Activated CD8-positive, alpha-beta memory T cell treated with anti-CD3 and anti-CD28 coated beads for 36 hours (primary cell): ENCODE measurements at regions not wholly inside any gene's neighbourhood (a gene's known extent, or its start where the extent isn't known, plus 50 kb on each side); places are given as distances from the start of the nearest gene placed in this dataset.

ENCODE experiments used
- CTCF ChIA-PET: fragments of 350-600 bp; sonication (Branson Sonifier 250); formaldehyde crosslinking; loops from one replicate; lab custom pipeline; 2021; ENCODE audit warnings: antibody characterized with exemption; lab: Charles Lee
- POLR2A ChIA-PET: fragments of 350-600 bp; sonication (Branson Sonifier 250); formaldehyde crosslinking; loops from one replicate; lab custom pipeline; 2021; ENCODE audit warnings: antibody characterized with exemption; lab: Charles Lee

DNA sequence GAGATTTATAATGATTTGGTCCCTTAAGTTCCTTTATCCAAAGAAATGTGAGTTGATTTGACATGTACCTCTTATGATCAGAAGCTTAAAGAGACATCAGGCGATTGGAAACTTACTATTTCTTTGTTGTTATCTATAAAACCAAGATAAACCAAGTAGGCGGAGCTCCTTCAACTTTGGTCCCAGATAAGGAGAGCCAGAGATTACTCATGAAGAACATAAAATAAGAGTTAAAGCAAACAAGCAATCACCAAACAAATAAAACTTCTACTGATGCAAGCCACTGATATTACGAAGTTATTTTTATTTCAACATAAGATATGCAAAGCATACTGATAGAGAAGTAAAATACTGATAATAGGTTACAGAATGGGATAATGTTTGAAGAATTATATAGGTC is 141.5 kb upstream of the CDH18 start:
- POLR2A ChIA-PET, result no interaction called here
- CTCF ChIA-PET, result no interaction called here

DNA sequence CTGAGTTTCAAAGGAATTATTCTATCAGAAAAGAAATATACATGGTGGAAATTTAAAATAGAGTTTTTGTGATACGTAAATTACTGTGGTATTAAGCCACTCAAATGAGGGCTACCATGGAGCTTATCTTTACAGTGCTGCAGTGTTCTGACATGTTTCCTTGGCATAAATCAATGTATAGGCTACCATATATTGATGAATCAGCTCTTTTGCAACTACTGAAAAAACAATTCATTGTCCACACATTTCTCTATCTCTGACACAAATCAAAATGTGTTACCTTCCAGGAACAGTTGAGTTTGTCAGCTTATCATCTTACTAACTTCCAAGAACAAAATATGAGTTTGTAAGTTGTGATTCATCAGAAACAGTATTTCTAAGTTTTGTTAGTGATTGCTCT is 140.3 kb upstream of the CDH18 start:
- POLR2A ChIA-PET, result no interaction called here

DNA sequence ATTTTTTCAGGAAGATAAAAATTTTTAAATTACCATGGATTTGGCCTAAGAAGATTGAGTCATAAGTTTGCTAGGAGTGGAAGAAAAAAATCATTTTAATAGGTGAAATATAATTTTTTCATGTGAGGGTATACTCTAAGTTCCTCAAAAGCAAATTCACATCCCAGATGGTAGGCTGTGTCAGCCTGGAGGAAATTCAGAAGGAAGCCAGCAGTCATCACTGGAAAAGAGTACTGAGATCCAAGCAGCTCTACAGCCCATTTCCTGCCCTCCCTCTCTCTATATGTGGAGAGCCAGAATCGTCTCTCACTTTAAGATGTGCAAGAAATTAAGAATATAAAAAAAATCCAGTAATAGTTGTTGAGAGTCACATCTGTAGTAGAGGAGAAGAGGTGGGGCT is 126.5 kb upstream of the CDH18 start:
- POLR2A ChIA-PET, result no interaction called here
- CTCF ChIA-PET, result no interaction called here

More for the DNA sequence above, 140.3 kb upstream of the CDH18 start:
- CTCF ChIA-PET, result no interaction called here

DNA sequence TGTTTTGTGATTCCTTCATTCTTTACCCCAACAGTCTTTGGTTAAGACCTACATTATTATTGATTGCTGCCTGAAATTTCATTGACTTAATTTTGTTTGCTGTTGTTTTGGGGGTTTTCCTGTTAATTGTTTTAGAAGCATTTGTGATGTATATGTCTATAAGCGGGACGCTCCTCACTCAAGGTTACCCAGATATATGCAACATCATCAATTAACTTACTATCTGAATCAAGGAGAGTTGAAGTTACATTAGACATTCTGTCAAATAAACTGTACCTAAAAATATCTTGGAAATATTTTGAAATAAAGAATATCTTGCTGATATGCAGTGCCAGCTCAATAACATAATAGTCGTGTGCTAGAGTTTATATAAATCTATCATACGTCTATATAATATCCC is 125.9 kb upstream of the CDH18 start:
- CTCF ChIA-PET, result no interaction called here
- POLR2A ChIA-PET, result no interaction called here

DNA sequence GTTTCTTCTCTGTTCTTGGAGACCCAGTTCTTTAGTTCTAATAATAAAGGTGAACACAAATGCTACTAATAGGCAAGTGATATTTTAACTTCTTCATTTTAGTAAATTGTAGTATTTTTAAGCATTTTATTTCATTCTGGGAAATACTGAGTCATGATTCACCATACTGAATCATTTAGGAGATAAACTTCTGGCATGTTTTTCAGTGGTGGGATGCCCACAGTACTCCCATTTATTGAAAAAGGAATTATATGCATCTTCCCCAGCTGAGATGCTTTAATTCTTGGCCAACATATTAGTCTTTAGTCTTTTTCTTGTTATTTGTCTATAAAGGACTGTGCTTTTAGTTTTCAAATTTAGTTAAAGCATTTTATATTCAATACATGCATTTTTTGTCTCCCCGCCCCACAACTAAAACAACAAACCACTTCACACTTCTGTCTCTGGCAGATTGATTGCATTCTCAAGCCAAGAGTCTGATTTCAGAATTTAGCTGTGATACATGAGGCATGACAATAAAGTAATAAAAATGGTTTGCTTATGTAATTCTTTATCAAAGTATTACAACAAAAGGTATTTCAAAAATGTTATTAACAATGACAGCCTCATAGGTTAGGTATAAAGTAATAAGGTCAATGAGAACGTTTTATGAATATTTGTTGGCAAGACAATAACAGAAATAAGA is 125.2 kb upstream of the CDH18 start:
- POLR2A ChIA-PET, result no interaction called here
- CTCF ChIA-PET, result no interaction called here

DNA sequence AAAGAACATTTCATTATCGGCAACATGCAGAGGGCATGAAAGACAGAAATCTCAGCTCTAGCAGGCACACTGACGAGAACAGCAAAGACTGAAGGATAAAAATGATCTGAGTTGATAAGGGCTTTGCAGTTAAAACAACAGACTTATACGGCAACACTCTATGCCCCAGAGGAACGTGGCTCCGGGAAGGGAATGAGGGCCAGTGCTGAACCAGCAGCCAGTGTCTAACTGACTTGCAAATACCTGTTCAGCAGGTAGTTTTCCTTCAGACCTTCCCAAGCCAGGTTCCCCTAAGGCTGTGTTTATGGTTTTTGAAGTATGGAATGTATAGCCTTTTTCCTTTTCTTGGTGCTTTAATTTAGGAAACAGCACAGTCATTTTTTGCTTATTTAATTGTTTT is 121.3 kb upstream of the CDH18 start:
- POLR2A ChIA-PET, result no interaction called here
- CTCF ChIA-PET, result no interaction called here

DNA sequence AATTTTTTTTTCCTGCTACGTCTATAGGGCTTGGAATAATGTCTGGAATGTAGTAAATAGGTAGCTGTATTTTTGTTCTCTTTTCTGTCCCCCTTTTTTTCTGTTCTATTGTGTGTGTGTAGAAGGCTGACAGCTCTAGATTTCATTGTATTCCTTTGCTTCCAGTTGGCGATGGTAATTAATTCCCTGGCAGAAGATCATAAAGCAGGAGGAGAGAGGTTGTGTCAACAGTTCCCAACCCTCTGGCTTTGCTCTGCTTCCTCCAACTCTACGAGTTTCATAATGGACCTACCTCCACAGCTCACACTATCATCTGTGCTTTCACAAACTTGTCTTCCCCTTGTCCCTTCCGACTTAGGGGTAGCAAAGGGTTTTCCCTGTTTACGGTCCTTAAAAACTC is 117.9 kb upstream of the CDH18 start:
- POLR2A ChIA-PET, result no interaction called here

DNA sequence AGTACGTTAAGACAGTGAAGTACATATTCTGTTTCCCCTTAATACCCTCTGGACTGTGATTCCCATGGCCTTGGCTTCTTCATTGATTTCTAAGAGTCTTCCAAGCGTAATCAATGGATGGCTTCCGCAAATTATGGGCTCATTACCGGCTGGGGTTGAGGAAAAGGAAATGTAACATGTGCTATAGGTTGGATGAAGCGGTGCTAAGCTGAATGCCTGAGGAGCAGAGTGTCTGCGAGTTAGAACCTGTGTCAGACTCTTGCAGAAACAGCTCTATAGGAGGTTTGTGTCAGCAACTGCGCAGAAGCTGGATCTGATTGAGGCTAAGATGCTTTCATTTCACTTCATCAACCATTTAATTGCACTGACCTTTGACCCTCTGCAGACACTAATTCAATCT is 114.3 kb upstream of the CDH18 start:
- POLR2A ChIA-PET, result no interaction called here
- CTCF ChIA-PET, result no interaction called here

More for the DNA sequence above, 117.9 kb upstream of the CDH18 start:
- CTCF ChIA-PET, result no interaction called here

DNA sequence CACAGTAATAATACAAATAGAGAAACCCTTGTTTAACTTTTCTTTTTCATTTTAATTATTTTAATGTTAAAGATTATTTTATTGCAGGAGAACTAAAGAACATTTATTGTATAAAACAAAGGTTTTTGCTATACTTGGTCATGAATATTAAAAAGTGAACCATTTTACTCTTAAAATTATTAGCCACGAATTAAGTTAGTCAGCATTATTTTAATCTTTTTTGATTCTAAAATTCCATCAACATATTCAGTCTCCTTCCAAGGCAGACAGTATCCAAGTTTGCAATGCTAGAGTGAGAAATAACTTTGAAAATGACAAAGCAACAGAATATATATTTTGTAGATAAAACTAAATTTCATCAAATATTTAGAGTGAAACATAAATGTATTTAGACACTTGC is 110.7 kb upstream of the CDH18 start:
- POLR2A ChIA-PET, result no interaction called here
- CTCF ChIA-PET, result no interaction called here

DNA sequence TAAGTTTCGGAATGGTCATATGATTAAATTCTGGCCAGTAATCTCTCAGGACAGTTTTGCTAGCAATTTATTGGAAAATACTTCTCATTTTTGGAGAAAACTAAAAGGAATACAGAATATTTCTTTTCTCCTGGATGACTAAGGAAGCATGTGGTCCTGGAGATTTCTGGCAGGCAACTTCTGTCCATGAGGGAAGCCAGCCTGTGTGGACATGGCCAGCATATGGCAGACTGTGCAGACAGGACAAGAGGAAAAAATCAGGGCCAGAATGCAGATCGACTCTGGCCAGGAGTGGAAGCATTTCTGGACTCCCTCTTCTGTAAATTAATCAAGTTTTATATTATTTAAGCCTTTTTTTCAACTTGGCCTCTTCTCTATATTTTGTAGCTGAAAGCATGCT is 100.4 kb upstream of the CDH18 start:
- ChIA-PET POLR2A (no interaction called here), CTCF (no interaction called here)

DNA sequence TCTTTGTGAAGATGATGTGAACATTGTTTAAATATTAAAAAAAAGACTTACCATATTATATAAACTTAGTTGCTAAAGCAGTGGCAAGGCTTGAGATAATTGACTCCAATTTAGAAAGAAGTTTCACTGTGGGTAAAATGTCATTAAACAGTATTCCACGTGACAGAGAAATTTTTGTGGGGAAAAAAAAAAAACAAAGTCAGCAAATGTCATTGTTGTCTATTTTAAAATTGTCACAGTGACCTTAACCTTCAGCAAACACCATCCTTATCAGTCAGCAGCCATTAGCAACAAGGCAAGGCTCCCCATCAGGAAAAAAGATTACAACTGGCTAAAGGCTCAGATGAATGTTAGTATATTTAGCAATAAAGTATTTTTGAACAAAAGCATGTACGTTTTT is 99.3 kb upstream of the CDH18 start:
- CTCF ChIA-PET, result no interaction called here
- POLR2A ChIA-PET, result no interaction called here

DNA sequence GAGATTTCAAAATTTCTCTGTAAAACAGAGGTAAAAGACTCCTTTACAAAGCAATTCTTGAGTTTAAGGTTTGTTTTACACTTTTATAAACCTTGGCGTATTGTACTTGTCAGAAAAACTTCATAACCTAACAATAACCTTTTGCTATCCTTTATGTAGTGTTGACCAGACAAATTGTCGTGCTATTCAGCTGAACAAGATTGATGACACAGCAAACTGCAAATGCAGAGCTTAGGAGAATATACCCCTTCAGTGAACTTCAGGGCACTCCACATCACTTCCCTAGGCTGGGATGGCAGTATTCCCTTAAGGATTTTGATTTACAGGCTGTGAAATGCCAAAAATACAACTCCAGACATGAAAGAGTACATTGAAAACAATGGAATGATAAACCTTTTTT is 89.2 kb upstream of the CDH18 start:
- ChIA-PET CTCF (no interaction called here), POLR2A (no interaction called here)

DNA sequence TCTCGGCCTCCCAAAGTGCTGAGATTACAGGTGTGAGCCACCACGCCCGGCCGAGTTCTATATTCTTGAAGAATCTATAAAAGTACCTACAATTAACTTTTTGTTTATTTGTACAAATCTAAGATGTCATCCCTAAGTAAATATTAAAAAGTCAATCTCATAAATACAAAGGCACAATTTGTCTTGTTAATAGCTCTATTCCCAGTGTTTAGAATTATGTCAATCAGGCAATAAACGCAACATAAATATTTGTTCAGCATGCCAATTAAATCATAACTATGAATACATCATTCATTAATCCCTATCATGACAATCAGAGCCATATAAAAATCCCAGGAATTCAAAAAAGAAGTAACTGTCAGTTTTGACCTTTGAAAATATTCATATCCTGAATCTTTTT is 68.9 kb upstream of the CDH18 start:
- ChIA-PET POLR2A (no interaction called here), CTCF (no interaction called here)

DNA sequence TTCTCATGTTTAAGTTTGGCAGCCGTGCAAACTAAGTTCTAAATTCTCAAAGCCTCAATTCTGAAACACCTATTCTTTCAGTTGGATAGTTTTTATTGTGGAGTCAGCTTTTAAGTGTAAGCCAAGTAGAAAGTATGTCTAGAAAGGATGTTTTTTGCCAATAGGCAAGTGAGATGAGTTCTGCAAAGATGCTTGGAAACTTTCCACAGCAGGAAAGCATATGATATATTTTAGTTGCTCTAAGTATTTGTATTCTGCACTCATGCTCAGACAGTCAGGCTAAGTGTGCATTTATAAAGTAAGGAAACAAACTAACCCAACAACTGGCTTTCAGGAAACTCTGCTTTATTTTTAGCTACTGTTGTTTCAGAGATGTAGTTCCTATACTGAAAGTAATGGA is 67.3 kb upstream of the CDH18 start:
- POLR2A ChIA-PET, result no interaction called here
- CTCF ChIA-PET, result no interaction called here

DNA sequence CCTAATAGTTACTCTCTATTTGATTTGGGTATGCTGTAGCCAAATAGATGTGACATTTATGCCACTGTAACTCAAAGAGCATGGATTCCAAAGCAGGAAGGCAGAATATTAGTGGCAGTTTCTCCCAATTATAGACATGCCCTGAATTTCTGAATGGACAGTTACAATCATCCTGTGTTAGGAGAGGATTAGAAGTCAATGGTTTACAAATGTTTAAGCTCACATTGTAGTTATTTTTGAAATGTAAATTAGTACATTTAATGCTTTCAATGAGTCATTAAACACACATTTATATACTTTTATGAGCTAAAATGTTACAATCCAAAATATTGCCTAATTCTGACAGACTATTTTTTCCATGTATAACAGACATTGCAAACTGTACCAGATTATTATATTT is 62.3 kb upstream of the CDH18 start:
- POLR2A ChIA-PET, result no interaction called here
- CTCF ChIA-PET, result no interaction called here

DNA sequence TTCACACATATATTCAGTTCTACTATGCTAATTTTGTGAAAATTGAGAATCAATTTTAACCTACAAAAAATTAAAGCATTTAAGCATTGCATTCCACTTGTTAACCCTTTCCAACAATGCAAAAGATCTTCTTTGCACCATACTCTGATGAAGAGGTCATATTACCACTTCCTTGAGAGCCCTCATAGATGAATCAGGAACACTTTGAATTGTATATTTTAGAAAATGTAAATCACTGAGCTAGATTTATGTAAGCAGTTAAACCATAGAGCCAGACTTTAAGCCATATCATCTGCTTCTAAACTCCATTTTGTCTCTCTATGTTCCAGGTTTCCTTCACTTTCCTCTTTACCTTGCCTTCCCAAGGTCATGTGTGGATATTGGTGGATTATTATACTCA is 56.5 kb upstream of the CDH18 start:
- CTCF ChIA-PET, result no interaction called here
- POLR2A ChIA-PET, result no interaction called here

DNA sequence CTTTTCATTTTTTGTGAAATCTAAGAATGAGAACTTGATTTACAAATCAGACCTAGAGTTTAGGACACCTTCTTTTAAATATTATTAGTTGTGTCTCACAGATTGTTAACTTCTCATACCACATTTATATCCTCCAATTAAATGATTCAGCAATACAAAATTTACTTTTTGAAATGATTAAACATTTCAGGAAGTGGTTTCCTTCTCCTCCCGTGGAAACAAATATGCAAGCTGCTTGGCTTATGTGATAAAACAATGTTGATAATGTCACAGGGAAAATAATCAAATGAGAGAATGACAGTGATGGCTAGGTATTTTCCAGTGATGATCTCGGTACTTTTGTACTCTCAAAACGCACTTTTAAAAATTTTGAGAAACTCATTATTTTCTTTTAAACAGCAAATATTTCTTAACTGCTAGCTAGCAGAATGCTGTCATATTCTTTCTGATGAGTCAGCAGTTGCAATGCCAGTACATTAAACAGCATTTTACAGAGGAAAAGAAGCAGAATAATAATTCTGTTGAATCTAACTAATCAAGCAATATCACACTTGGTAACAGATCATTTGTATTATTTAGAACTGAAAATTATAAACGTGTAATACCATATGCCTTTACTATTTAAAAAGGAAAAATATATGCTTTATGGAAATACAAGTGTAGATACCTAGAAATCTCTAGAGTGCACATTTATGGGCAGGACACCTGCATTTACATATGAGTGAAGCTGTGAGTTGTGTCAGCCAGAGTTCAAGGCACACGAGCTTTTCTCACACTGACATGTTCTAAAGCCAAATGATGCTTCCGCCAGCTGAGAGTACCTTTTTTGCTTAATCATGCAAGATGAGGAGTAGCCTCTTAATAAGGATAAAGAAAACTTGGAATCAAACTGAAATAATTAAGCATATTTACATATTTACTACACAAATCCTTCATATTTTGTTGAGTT is 53.6 kb upstream of the CDH18 start:
- ChIA-PET CTCF (no interaction called here), POLR2A (no interaction called here)

DNA sequence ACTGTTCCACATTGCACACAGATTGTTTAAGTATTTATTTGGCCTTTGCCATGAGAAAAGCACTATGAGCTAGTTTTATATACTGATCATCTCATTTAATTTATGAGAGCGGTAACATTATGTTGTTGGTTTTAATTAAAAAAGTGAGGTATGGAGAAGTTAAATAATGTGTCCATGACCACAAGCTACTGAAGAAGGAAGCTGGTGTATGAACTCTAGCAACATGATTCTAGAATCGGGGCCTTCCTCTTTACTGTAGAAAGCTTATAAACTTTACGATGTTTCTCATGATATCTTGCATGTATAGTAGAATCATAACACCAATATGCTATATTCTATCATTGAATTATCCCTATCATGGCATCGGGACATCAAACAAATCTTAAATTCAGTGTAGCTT is 52.9 kb upstream of the CDH18 start:
- ChIA-PET CTCF (no interaction called here), POLR2A (no interaction called here)
